Body of pancreas (tissue), 4 donors: ENCODE measurements at regions not wholly inside any gene's neighbourhood (a gene's known extent, or its start where the extent isn't known, plus 50 kb on each side); places are given as distances from the start of the nearest gene placed in this dataset.

Experiments
- CTCF ChIP-seq, 7 experiments: fragments of 450-650 bp in 4 of 7; fragments of 200-600 bp in 3 of 7; sonication (generic) in 3 of 7; IDR thresholded peaks; one replicate each; pipeline ENCODE4 v1.5.1; 2016 to 2019; ENCODE audit warnings: antibody characterized with exemption in 7 of 7
- POLR2A ChIP-seq, 3 donors: fragments of 450-650 bp; IDR thresholded peaks; one replicate each; pipeline ENCODE4 v1.6.1; 2016; ENCODE audit warnings: antibody characterized with exemption in 3 of 3, mild to moderate bottlenecking in 2 of 3

- TF ChIP-seq POLR2A (IDR thresholded peaks at IDR 0.05) (no peak), CTCF (IDR thresholded peaks at IDR 0.05) (no peak)
Measured at GRCh38 chr19:32124585-32124984, 220.8 kb upstream of the ZNF507 start.
